ENCODE measurements at regions not wholly inside any gene's neighbourhood (a gene's known extent, or its start where the extent isn't known, plus 50 kb on each side); places are given as distances from the start of the nearest gene placed in this dataset.
"Not testable (repeated sequence)": the region's sequence is repeated elsewhere in the genome, so short reads cannot be mapped to it uniquely, and the experiment has no call there.

DNA sequence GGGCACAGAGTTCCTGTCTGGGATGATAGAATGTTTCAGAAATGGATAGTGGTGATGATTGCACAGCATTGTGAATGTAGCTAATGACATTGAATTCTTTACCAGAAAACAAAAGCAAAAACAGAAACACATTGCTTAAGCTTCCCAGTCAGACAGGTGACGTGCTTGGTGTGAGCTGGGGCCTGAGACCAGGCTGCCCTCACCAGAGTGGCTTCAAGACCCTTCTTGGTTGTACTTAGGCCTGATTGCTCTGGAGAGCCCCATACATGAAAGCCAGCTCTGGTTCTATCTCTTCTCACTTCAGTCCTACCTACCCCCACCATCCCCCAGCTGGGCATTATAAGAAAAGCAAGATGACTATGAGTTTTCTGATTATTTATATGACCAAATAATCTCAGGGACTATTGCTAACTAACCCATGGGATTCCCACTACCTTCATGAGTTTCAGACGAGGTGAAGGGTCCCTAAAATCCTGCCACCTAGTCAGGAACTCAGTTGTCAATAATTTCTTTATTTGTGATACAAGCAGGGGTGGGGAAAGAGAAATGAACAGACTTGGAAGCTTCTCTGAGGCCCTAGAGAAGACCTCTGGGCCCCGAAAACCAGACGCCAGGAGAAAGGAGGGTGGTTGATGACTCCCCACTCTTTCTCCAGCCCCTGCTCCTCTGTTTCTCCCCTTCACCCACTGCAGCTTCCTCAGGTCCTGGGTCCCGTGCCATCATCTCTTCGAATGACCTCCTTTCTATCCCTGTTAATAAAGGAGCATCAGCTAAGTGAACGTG, 5289.0 kb upstream of the TPTE start:
- 54 to 60% (median 56%) methylated on average over 7 of the region's 7 CpGs for WGBS, 4 donors
- H3K4me3 ChIP-seq; H3K4me1 ChIP-seq; H3K27me3 ChIP-seq; intact Hi-C loops (cut with DNase I); H3K36me3 ChIP-seq; ATAC-seq; H3K27ac ChIP-seq: not testable (repeated sequence)
- peak in 1 of 5 donors; percentile 15 for DNase-seq
- peaks cover 0 to 74% (median 4%) of the 10 kb centered on the region in 12 donors for H3K9me3 ChIP-seq

DNA sequence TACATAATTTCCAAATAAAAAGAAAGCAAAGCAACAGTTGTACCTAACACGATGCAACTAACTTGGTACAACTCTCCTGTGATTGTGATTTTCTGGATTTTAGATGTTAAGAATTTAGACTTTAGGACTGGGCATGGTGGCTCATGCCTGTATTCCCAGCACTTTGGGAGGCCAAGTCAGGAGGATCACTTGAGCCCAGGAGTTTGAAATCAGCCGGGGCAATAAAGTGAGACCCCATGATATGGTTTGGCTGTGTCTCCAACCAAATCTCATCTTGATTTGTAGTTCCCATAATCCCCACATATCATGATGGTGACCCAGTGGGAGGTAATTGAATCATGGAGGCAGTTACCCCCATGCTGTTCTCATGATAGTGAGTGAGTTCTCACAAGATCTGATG, 5285.6 kb upstream of the TPTE start:
- H3K4me3 ChIP-seq; intact Hi-C loops (cut with DNase I); H3K36me3 ChIP-seq; H3K27me3 ChIP-seq; H3K4me1 ChIP-seq; ATAC-seq; DNase-seq; H3K27ac ChIP-seq: not testable (repeated sequence)
- 42 to 60% (median 51%) methylated on average over 2 of the region's 2 CpGs for WGBS, 4 donors
- H3K9me3 ChIP-seq, result peaks cover 0 to 65% (median under 1%) of the 10 kb centered on the region in 12 donors

DNA sequence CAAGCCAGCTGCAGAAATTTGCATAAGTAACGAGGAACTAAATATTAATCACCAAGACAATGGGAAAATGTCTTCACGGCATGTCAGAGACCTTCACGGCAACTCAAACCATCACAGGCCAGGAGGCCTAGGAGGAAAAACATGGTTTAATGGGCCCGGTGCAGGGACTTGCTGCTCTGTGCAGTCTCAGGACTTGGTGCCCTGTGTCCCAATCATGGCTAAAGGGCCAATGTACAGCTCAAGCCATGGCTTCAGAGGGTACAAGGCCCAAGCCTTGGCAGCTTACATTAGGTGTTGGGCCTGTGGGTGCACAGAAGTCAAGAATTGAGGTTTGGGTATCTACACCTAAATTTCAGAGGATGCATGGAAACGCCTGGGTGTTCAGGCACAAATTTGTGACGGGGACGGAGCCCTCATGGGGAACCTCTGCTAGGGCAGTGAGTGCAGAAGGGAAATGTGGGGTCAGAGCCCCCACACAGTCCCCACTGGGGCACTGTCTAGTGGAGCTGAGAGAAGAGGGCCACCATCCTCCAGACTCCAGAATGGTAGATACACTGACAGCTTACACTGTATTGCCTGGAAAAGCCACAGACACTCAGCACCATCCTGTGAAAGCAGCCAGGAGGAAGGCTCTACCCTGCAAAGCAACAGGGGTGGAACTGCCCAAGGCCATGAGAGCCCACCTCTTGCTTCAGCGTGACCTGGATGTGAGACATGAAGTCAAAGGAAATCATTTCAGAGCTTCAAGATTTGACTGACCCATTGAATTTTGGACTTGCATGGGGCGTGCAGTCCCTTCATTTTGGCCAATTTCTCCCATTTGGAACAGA, 5284.3 kb upstream of the TPTE start:
- intact Hi-C loops (cut with DNase I); H3K4me1 ChIP-seq: not testable (repeated sequence)

DNA sequence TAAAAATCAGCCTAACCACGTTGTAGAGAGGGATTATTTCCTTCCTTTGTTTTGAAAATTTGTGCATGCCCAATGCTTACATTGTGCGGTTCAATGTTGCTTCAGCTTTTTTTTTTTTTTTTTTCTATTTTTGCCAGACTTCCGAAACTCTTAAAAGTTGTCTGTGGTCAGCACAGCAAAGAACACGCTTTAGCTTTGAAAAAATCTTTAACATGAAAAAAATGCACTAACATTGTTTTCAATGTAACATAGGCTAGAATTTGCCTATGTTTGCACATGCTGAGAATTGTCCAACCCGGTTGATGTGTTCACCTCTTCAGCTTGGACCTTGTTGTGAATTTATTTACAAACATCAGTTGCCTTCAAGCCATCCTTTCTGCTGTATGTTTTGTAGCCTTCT, 5280.9 kb upstream of the TPTE start:
- DNase-seq; H3K27me3 ChIP-seq; H3K4me3 ChIP-seq; H3K4me1 ChIP-seq; intact Hi-C loops (cut with DNase I); H3K27ac ChIP-seq; H3K36me3 ChIP-seq; ATAC-seq: not testable (repeated sequence)
- WGBS, 4 donors, result 40 to 50% (median 47%) methylated on average over 5 of the region's 5 CpGs
- peaks cover 0 to 60% (median 0%) of the 10 kb centered on the region in 12 donors for H3K9me3 ChIP-seq

More for the DNA sequence above, 5284.3 kb upstream of the TPTE start:
- H3K9me3 ChIP-seq, result peaks cover 0 to 67% (median under 1%) of the 10 kb centered on the region in 12 donors
- not testable (repeated sequence) for H3K27ac ChIP-seq, H3K4me3 ChIP-seq, DNase-seq, ATAC-seq, H3K27me3 ChIP-seq, H3K36me3 ChIP-seq
- WGBS, 4 donors, result 55 to 60% (median 59%) methylated on average over 9 of the region's 9 CpGs

DNA sequence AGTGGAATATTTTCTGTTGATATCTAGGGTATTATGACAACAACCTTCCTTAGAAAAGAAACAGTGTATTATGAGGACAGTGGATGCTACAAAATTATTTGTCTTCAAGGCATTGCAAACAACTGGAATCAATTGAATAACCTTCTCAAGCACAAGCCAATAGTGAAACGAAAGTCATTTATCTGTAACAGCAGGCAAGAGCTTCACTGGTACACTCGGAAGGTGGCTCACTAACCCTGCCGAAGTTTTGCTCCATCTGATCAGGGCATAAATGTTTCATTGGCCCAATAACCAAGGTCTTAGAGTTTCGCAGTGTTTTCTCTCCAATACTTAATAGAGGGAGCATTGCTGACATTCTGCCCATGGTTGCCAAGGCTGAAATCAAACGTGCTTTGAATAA, 5278.7 kb upstream of the TPTE start:
- H3K27me3 ChIP-seq; ATAC-seq; intact Hi-C loops (cut with DNase I); H3K4me1 ChIP-seq; DNase-seq; H3K27ac ChIP-seq; H3K4me3 ChIP-seq; H3K36me3 ChIP-seq: not testable (repeated sequence)
- peaks cover 0 to 56% (median 2%) of the 10 kb centered on the region in 12 donors for H3K9me3 ChIP-seq
- WGBS, 4 donors, result 45 to 56% (median 48%) methylated on average over 5 of the region's 5 CpGs

DNA sequence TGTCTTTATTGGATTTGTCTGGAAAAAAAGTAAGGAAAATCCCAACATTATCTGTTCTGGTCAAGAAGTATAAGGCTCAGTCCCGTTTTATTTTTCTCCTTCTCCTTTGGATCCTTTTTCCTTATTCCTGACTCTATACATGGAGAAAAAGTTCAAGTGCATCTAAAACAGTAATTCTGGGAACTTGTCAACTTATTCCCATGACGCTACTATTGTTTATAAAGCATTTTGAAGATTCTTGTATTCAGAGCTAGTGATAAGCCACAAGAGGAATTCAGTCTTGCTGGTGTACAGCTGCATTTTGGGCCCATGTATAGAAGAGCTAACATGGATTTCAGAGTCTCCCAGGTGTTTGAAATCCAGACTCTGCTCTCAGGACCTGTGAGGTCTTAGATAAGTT, 5278.1 kb upstream of the TPTE start:
- H3K36me3 ChIP-seq; intact Hi-C loops (cut with DNase I); H3K27me3 ChIP-seq; H3K4me1 ChIP-seq; ATAC-seq; DNase-seq; H3K4me3 ChIP-seq; H3K27ac ChIP-seq: not testable (repeated sequence)
- H3K9me3 ChIP-seq, result peaks cover 0 to 55% (median under 1%) of the 10 kb centered on the region in 12 donors
- WGBS, 4 donors, result 40 to 47% (median 43%) methylated on average over 2 of the region's 2 CpGs

DNA sequence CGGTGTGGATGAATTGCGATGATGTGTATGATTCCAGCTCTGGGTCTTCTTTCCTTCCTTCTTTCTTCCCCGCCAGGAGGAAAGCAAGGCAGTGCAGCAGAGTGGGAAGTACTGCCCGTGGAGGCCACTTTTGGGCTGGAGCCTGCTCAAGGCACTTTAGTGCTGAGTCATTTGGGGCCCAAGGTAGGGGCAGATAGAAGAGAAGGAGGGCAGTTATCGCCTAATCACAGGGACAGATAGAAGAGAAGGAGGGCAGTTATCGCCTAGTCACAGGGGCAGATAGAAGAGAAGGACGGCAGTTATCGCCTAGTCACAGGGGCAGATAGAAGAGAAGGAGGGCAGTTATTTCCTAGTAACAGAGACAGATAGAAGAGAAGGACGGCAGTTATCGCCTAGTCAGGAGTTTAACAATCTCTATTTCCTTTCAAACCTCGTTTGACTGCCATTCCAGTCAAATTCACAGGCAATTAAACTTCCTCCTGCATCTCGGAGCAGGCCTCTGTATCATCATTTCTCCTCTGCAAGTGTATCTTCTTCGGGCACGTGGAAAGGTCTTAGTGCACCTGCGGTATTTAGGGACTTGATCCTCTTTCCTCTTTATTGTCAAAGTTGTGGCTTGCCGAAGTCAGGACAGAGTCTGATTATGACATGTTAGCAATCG, 5277.5 kb upstream of the TPTE start:
- H3K27ac ChIP-seq; H3K4me3 ChIP-seq; ATAC-seq; H3K27me3 ChIP-seq; DNase-seq; H3K4me1 ChIP-seq; intact Hi-C loops (cut with DNase I); H3K36me3 ChIP-seq: not testable (repeated sequence)
- 61 to 69% (median 65%) methylated on average over 15 to 17 of the region's 17 CpGs for WGBS, 4 donors
- peaks cover 0 to 58% (median 0%) of the 10 kb centered on the region in 12 donors for H3K9me3 ChIP-seq

DNA sequence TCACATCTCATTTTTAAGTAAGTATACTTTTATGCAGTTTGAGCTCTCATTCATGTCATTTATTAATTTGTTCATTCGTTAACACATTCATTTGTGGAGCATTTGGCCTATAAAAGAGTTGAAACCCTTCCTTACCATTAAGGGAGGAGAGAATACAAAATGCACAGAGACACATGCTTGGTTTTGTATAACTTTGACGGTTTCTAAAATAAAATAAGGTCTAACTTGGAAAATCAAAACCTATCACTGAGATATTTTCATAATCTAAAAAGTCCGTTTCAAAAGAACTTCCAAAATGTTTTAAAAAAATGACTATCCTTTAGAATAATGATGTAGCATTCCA, 5277.0 kb upstream of the TPTE start:
- ATAC-seq; intact Hi-C loops (cut with DNase I); H3K4me3 ChIP-seq: not testable (repeated sequence)

DNA sequence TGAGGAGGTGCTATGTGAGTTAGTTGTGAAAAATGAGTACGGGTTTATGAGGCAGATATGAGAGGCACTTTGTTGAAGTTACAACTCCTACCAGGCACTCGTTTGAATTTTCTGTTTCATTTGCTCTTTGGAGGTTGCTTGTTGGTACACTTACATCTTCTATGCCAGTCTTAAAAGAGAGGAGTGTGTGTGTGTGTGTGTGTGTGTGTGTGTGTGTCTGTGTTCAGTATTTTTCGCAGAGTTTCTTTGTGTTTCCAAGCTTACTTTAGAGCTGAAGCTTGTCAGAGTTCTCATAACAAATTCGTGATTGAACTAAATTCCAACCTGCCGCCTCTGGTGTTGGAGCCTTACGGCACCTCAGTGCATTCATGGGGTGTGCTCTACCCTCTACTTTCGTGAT, 5276.4 kb upstream of the TPTE start:
- H3K27me3 ChIP-seq; intact Hi-C loops (cut with DNase I); H3K4me1 ChIP-seq; ATAC-seq; H3K4me3 ChIP-seq; DNase-seq; H3K27ac ChIP-seq; H3K36me3 ChIP-seq: not testable (repeated sequence)
- 54 to 57% (median 56%) methylated on average over 6 to 7 of the region's 7 CpGs for WGBS, 4 donors
- peaks cover 0 to 60% (median under 1%) of the 10 kb centered on the region in 12 donors for H3K9me3 ChIP-seq

More for the DNA sequence above, 5277.0 kb upstream of the TPTE start:
- H3K36me3 ChIP-seq, H3K4me1 ChIP-seq, H3K27ac ChIP-seq, H3K27me3 ChIP-seq, DNase-seq: not testable (repeated sequence)
- peaks cover 0 to 60% (median 0%) of the 10 kb centered on the region in 12 donors for H3K9me3 ChIP-seq
- 43 to 51% (median 48%) methylated on average over 3 of the region's 3 CpGs for WGBS, 4 donors

DNA sequence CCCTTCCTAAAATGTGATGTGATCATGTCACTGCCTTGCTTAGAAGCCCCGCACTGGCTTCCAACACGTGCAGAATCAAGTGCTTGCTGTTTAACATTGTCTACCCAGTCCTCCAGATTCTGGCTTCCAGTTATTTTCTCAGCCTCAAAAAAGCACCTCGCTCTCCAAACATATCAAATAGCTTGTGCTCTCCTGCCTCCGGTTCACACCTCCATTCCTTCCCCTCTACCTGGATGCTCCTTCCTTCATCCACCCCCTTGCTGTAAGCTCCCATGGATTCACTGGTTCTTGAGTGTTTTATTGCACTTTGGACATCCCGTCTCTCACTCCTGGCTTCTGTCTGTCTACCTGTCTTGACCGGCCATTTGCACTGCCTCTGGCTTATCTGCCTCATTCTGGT, 5275.0 kb upstream of the TPTE start:
- H3K4me3 ChIP-seq; H3K27me3 ChIP-seq; H3K36me3 ChIP-seq; DNase-seq; ATAC-seq; intact Hi-C loops (cut with DNase I); H3K4me1 ChIP-seq; H3K27ac ChIP-seq: not testable (repeated sequence)
- WGBS, 4 donors, result 55 to 61% (median 58%) methylated on average over 6 of the region's 6 CpGs
- peaks cover 0 to 65% (median 8%) of the 10 kb centered on the region in 12 donors for H3K9me3 ChIP-seq
